ENCODE measurements at regions not wholly inside any gene's neighbourhood (a gene's known extent, or its start where the extent isn't known, plus 50 kb on each side); places are given as distances from the start of the nearest gene placed in this dataset.

DNA sequence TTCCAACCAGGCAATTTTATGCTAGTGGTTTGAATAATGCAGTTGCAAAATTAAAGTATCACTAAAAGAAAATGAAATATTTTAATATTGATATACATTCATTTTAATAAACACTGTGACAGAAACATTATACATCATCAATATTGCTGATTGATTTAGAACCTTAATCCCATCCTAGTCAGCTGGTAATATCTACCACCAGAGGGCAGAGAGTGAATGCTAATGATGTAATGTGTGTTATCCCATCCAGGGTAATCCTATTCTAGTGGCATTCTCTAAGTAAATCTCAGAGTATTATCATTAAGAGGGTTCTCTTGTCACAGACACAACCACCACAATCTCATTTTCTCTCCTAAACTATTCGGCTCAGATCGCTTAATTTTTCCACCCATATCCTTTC is 477.4 kb downstream of the CPS1 start:
- TF ChIP-seq POLR2A (IDR thresholded peaks at IDR 0.05) (no peak), POLR2AphosphoS5 (IDR thresholded peaks at IDR 0.05) (no peak), EP300 (IDR thresholded peaks at IDR 0.05) (no peak)
- TF ChIP-seq, protein P1, sequence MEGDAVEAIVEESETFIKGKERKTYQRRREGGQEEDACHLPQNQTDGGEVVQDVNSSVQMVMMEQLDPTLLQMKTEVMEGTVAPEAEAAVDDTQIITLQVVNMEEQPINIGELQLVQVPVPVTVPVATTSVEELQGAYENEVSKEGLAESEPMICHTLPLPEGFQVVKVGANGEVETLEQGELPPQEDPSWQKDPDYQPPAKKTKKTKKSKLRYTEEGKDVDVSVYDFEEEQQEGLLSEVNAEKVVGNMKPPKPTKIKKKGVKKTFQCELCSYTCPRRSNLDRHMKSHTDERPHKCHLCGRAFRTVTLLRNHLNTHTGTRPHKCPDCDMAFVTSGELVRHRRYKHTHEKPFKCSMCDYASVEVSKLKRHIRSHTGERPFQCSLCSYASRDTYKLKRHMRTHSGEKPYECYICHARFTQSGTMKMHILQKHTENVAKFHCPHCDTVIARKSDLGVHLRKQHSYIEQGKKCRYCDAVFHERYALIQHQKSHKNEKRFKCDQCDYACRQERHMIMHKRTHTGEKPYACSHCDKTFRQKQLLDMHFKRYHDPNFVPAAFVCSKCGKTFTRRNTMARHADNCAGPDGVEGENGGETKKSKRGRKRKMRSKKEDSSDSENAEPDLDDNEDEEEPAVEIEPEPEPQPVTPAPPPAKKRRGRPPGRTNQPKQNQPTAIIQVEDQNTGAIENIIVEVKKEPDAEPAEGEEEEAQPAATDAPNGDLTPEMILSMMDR (IDR thresholded peaks at IDR 0.05): peak in 2 of 7 experiments; percentile 5 to 22
- Histone ChIP-seq H3K27ac (no peak overlapping the region), H3K27me3 (no peaks in the 10 kb centered on the region), H3K4me1 (no peaks in the 10 kb centered on the region), H3K9me3 (no peaks in the 10 kb centered on the region), H3K36me3 (no peaks in the 10 kb centered on the region), H3K4me3 (no peak overlapping the region)
- WGBS, 5 donors: 36 to 66% (median 53%) methylated on average over 2 of the region's 2 CpGs
- DNase-seq: peak in 1 of 2 donors; percentile 15
- intact Hi-C loops (cut with DNase I; ENCODE audit: low total_unique reads): no loop called here

DNA sequence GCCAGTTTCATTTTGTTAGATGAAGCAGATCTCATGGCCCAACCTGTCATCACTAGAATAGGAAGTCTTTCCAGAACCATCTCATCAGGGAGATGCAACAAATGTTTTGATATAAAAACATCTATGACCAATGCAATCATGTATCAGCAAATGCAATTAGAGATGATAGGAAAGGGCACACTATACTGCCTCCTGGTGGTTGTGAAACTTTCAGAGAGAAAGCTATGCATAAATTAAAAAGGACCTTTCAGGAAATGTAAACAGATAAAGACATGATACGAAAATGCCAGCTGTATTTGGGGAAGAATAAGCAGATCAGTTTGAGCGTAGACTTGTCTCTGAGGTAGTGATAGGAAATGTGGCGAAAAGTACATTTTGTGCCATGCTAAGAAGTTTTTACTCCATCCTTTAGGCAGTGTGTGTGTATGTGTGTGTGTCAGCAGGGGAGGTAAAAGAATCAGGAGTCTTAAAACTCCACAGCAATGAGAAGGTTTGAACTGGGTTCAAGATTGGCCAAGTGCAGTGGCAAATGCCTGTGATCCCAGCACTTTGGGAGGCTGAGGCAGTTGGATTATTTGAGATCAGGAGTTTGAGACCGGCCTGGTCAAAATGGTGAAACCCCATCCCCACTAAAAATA is 479.3 kb downstream of the CPS1 start:
- Histone ChIP-seq H3K27me3 (no peaks in the 10 kb centered on the region), H3K27ac (no peak overlapping the region), H3K4me1 (no peaks in the 10 kb centered on the region), H3K9me3 (no peaks in the 10 kb centered on the region), H3K36me3 (no peaks in the 10 kb centered on the region), H3K4me3 (no peak overlapping the region)
- 37 to 51% (median 43%) methylated on average over 4 of the region's 4 CpGs for WGBS, 5 donors
- TF ChIP-seq, protein P1 (IDR thresholded peaks at IDR 0.05): peak in 5 of 7 experiments; percentile 13 to 55 (median 42)
- TF ChIP-seq EP300 (IDR thresholded peaks at IDR 0.05) (no peak), POLR2A (IDR thresholded peaks at IDR 0.05) (no peak), POLR2AphosphoS5 (IDR thresholded peaks at IDR 0.05) (no peak)
- intact Hi-C loops (cut with DNase I; ENCODE audit: low total_unique reads): no loop called here
- DNase-seq: peak in 1 of 2 donors; percentile 38

DNA sequence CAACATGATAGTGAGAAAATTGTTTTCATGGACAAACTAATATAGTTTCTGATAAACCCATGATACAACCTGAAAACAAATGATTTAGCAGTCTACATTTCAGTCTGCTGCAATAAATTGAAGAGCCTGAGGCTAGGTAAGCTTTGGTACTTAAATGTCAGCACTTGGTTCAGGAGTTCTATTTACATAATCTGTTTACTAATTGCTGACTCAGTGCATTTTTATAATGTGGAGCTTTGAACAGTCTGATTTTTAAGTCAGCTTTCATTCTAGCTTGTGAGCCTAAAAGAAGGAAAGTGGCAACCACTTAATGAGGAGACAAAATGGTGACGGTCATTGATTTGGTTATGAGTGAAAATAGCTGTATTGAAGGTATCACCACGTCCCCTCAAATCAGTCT is 488.6 kb downstream of the CPS1 start:
- H3K4me1 ChIP-seq: no peaks in the 10 kb centered on the region
- no peak for TF ChIP-seq POLR2A (IDR thresholded peaks at IDR 0.05)
- no peak for TF ChIP-seq POLR2AphosphoS5 (IDR thresholded peaks at IDR 0.05)
- TF ChIP-seq, protein P1 (IDR thresholded peaks at IDR 0.05): no peak
- TF ChIP-seq EP300 (IDR thresholded peaks at IDR 0.05): no peak

DNA sequence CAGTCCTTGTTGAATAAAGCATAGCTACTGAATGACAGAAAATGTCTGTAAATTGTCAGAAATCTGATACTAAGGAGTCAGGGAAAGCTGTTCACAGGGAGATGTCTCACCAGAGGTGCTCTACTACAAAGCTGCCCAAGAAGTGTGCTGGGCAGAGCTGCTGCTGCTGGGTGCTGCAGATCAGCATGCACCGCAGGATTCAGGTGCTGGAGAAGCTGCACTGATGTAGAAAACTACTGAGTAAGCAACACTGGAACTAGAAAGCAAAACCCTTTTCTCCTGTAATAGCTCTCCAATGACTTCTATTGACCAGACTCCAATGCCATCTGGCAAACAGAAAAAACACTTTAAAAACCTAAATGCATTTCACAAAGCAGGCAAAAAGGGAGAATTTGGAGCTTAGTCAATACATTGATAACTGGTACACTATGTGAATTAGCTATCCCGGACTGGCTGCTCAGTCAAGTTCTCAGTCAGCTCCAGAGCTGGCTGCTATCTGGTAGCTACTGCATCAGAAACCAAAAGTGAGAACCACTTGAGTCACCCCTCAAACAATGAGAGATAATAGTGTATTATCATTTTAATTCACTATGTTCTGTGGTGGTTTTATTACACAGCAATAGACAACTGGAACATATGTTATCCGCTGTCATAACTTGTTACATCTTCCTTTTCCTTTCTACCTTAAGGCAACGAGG is 493.1 kb downstream of the CPS1 start:
- no peak overlapping the region for H3K4me3 ChIP-seq
- H3K9me3 ChIP-seq: no peaks in the 10 kb centered on the region
- H3K27ac ChIP-seq: no peak overlapping the region
- TF ChIP-seq POLR2A (IDR thresholded peaks at IDR 0.05): no peak
- no peak for TF ChIP-seq POLR2AphosphoS5 (IDR thresholded peaks at IDR 0.05)
- TF ChIP-seq, protein P1 (IDR thresholded peaks at IDR 0.05): no peak
- no peak for TF ChIP-seq EP300 (IDR thresholded peaks at IDR 0.05)
- 82 to 94% (median 84%) methylated on average over 4 of the region's 4 CpGs for WGBS, 5 donors
- DNase-seq: no peak
- H3K4me1 ChIP-seq: no peaks in the 10 kb centered on the region
- no peaks in the 10 kb centered on the region for H3K36me3 ChIP-seq
- no peaks in the 10 kb centered on the region for H3K27me3 ChIP-seq
- intact Hi-C loops (cut with DNase I; ENCODE audit: low total_unique reads): no loop called here

More for the DNA sequence above, 488.6 kb downstream of the CPS1 start:
- Histone ChIP-seq H3K4me3 (no peak overlapping the region), H3K36me3 (no peaks in the 10 kb centered on the region), H3K27ac (no peak overlapping the region), H3K27me3 (no peaks in the 10 kb centered on the region), H3K9me3 (no peaks in the 10 kb centered on the region)
- 42 to 65% (median 53%) methylated on average over 2 of the region's 2 CpGs for WGBS, 5 donors
- intact Hi-C loops (cut with DNase I; ENCODE audit: low total_unique reads): no loop called here
- no peak for DNase-seq

All from stomach (tissue), 8 donors.